ENCODE measurements at regions not wholly inside any gene's neighbourhood (a gene's known extent, or its start where the extent isn't known, plus 50 kb on each side); places are given as distances from the start of the nearest gene placed in this dataset.

DNA sequence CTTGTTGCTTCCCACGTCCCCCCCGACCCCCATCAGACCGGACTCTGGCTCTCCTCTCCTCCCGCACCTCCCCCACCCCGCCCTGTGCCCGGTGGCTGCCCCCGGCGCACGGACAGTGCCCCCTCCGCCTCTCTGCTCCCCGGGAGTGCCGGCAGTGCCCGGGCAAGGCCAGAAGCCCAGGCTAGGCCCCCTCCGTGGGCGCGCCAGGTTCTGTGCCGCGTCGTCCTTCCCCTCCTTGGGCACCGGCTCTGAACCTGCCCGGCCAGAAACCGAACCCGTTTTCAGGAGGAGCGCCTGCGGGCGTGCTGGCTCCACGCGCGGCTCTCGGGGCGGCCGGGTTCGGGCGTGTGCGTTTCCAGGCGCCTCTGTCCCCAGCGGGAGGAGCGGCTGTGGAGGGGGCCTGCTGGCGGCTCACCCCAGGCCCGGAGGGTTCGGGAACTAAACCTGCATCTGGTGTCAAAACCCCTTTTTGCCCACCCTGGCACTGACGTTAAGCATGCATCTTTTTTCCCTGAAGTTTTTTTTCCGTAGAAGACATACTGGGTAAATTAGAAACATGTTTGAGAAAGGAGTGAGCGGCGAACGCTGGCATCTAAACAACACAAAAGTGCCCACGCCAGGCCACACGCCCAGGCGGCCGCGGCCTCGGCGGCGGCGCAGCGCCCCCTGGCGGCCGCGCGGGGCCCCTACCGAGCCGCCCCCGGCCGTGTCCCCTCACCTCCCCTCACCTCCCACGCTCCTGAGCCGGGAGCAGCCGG is 123.9 kb upstream of the SLC1A4 start:
- WGBS, result under 1% methylated on average over 67 of the region's 67 CpGs
- Histone ChIP-seq H3K9ac (ENCODE audit: low read depth in 1 of 2, low read length in 2 of 2) (peak overlapping the region; percentile 52 to 71), H3K27me3 (ENCODE audit: control insufficient read depth in 4 of 4, insufficient read depth in 4 of 4, low read length in 3 of 4) (no peaks in the 10 kb centered on the region), H3K4me3 (ENCODE audit: low read depth in 1 of 3, low read length in 3 of 3) (peak overlapping the region; percentile 55 to 70 (median 67)), H3K9me3 (ENCODE audit: control insufficient read depth in 4 of 4, low read length in 3 of 4) (no peaks in the 10 kb centered on the region), H3K36me3 (ENCODE audit: control insufficient read depth in 4 of 4, insufficient read depth in 3 of 4, low read depth in 1 of 4, low read length in 3 of 4) (no peaks in the 10 kb centered on the region), H3K27ac (ENCODE audit: low read depth in 1 of 2, low read length in 2 of 2) (peak overlapping the region; percentile 35 to 80), H3K4me1 (ENCODE audit: control insufficient read depth in 4 of 4, insufficient read depth in 4 of 4, low read length in 3 of 4) (peaks cover 2 to 5% (median 3%) of the 10 kb centered on the region in 4 donors)
- peak; percentile 58 to 70 for TF ChIP-seq RAD21 (IDR thresholded peaks at IDR 0.05)
- no peak for TF ChIP-seq GABPA (IDR thresholded peaks at IDR 0.05 in 1 of 2, conservative IDR thresholded peaks at IDR 0.05 in 1 of 2)
- TF ChIP-seq, protein P1, sequence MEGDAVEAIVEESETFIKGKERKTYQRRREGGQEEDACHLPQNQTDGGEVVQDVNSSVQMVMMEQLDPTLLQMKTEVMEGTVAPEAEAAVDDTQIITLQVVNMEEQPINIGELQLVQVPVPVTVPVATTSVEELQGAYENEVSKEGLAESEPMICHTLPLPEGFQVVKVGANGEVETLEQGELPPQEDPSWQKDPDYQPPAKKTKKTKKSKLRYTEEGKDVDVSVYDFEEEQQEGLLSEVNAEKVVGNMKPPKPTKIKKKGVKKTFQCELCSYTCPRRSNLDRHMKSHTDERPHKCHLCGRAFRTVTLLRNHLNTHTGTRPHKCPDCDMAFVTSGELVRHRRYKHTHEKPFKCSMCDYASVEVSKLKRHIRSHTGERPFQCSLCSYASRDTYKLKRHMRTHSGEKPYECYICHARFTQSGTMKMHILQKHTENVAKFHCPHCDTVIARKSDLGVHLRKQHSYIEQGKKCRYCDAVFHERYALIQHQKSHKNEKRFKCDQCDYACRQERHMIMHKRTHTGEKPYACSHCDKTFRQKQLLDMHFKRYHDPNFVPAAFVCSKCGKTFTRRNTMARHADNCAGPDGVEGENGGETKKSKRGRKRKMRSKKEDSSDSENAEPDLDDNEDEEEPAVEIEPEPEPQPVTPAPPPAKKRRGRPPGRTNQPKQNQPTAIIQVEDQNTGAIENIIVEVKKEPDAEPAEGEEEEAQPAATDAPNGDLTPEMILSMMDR (IDR thresholded peaks at IDR 0.05; ENCODE audit: low read depth, low read length, missing input control), result peak; percentile 91
- DNase-seq (ENCODE audit: low spot score), result peak; percentile 63

DNA sequence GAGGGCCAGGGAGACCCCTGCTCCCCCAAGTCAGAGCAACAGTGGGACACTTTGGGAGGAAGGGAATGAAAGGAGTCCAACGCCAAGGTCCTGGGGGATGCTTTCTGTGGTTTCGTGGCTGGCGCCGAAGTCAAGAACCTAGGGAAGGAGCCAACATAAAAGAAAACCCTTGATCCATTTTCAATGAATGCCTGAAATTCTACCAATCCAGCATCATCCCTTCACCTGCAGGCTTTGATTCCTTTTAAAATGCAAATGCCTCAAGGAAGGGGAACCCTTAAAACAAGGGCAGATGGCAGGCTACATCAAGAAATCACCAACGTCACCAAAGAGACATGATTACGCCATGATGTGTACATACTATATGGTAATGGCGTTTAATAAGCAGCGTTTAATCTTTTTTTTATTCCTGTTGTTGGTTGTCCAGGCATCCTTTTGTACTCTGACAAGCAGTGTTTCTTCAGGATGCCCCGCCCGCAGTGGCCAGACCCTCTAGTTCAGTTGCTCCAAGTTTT is 123.3 kb upstream of the SLC1A4 start:
- no peak for DNase-seq (ENCODE audit: low spot score)
- WGBS, result 49% methylated on average over 10 of the region's 10 CpGs
- peaks cover 2 to 5% (median 3%) of the 10 kb centered on the region in 4 donors for H3K4me1 ChIP-seq (ENCODE audit: control insufficient read depth in 4 of 4, insufficient read depth in 4 of 4, low read length in 3 of 4)
- no peaks in the 10 kb centered on the region for H3K9me3 ChIP-seq (ENCODE audit: control insufficient read depth in 4 of 4, low read length in 3 of 4)
- no peaks in the 10 kb centered on the region for H3K36me3 ChIP-seq (ENCODE audit: control insufficient read depth in 4 of 4, insufficient read depth in 3 of 4, low read depth in 1 of 4, low read length in 3 of 4)
- TF ChIP-seq SP1 (IDR thresholded peaks at IDR 0.05) (no peak), FOXA1 (IDR thresholded peaks at IDR 0.05) (no peak), RAD21 (IDR thresholded peaks at IDR 0.05) (peak in 1 of 2 donors; percentile 36)
- no peak overlapping the region for H3K4me3 ChIP-seq (ENCODE audit: low read depth in 1 of 3, low read length in 3 of 3)
- no peak overlapping the region for H3K27ac ChIP-seq (ENCODE audit: low read depth in 1 of 2, low read length in 2 of 2)
- no peak overlapping the region for H3K9ac ChIP-seq (ENCODE audit: low read depth in 1 of 2, low read length in 2 of 2)
- H3K27me3 ChIP-seq (ENCODE audit: control insufficient read depth in 4 of 4, insufficient read depth in 4 of 4, low read length in 3 of 4), result no peaks in the 10 kb centered on the region

DNA sequence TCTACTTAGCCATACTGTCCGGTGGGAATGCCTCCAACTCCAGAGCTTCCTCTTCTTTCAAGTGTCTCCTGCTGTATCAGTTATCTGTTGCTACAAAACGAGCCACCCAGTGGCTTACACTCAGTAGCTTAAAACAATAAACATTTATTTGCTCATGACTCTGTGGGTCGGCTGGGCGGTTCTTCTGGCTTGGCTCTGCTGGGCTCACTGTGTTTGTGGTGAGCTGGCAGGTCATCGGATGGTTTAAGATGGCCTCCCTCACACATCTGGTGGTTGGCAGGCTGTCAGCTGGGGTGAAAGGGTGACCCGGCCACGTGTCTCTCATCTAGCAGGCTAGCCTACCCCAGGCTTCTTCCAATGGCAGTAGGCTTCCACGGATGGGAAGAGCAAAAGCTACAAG is 122.4 kb upstream of the SLC1A4 start:
- TF ChIP-seq, protein P2, sequence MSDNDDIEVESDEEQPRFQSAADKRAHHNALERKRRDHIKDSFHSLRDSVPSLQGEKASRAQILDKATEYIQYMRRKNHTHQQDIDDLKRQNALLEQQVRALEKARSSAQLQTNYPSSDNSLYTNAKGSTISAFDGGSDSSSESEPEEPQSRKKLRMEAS (IDR thresholded peaks at IDR 0.05), result no peak
- TF ChIP-seq YY1 (IDR thresholded peaks at IDR 0.05), result peak; percentile 32
- no peaks in the 10 kb centered on the region for H3K9me3 ChIP-seq (ENCODE audit: control insufficient read depth in 4 of 4, low read length in 3 of 4)
- 34% methylated on average over 8 of the region's 8 CpGs for WGBS
- H3K36me3 ChIP-seq (ENCODE audit: control insufficient read depth in 4 of 4, insufficient read depth in 3 of 4, low read depth in 1 of 4, low read length in 3 of 4), result no peaks in the 10 kb centered on the region
- DNase-seq (ENCODE audit: low spot score), result no peak
- H3K9ac ChIP-seq (ENCODE audit: low read depth in 1 of 2, low read length in 2 of 2), result no peak overlapping the region
- H3K4me1 ChIP-seq (ENCODE audit: control insufficient read depth in 4 of 4, insufficient read depth in 4 of 4, low read length in 3 of 4), result peaks cover 2 to 5% (median 3%) of the 10 kb centered on the region in 4 donors
- H3K4me3 ChIP-seq (ENCODE audit: low read depth in 1 of 3, low read length in 3 of 3), result no peak overlapping the region
- no peaks in the 10 kb centered on the region for H3K27me3 ChIP-seq (ENCODE audit: control insufficient read depth in 4 of 4, insufficient read depth in 4 of 4, low read length in 3 of 4)
- no peak overlapping the region for H3K27ac ChIP-seq (ENCODE audit: low read depth in 1 of 2, low read length in 2 of 2)

DNA sequence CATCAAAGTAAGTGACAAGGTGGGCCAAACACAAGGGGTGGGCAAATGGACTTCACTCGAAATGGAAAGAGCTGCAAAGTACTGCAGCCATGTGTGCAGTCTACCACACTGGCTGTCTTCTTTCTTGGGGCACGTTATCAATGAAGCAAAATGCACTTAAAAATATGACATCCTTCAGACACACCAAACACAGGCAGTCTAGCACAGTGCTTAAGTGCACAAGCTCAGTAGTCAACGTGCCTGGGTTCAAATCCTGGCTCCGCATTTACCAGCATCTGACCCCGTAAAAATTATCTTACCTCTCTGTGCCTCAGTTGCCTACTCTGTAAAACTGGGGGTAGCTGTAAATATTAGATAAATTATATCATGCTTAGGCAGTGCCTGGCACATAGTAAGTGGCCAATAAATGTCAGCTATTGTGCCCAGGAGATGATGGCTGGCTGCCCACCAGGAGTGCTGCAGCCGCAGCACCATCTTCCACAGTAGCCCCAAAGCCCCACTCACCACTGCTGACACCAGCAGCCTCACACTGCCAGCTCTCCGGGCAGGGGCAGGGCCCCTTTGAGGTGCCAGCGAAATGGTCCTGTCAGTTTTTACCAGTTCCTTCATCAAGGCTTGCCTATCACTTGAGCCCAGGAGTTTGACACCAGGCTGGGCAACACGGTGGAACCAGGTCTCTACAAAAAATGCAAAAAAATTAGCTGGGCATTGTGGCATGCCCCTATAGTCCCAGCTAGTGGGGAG is 121.8 kb upstream of the SLC1A4 start:
- Histone ChIP-seq H3K9ac (ENCODE audit: low read depth in 1 of 2, low read length in 2 of 2) (no peak overlapping the region), H3K36me3 (ENCODE audit: control insufficient read depth in 4 of 4, insufficient read depth in 3 of 4, low read depth in 1 of 4, low read length in 3 of 4) (no peaks in the 10 kb centered on the region), H3K27ac (ENCODE audit: low read depth in 1 of 2, low read length in 2 of 2) (no peak overlapping the region), H3K27me3 (ENCODE audit: control insufficient read depth in 4 of 4, insufficient read depth in 4 of 4, low read length in 3 of 4) (no peaks in the 10 kb centered on the region), H3K9me3 (ENCODE audit: control insufficient read depth in 4 of 4, low read length in 3 of 4) (no peaks in the 10 kb centered on the region), H3K4me3 (ENCODE audit: low read depth in 1 of 3, low read length in 3 of 3) (no peak overlapping the region), H3K4me1 (ENCODE audit: control insufficient read depth in 4 of 4, insufficient read depth in 4 of 4, low read length in 3 of 4) (peaks cover 2 to 5% (median 3%) of the 10 kb centered on the region in 4 donors)
- 89% methylated on average over 9 of the region's 9 CpGs for WGBS
- no peak for DNase-seq (ENCODE audit: low spot score)
- TF ChIP-seq YY1 (IDR thresholded peaks at IDR 0.05) (no peak), FOXA1 (IDR thresholded peaks at IDR 0.05) (no peak), RAD21 (IDR thresholded peaks at IDR 0.05) (no peak), GABPA (IDR thresholded peaks at IDR 0.05 in 1 of 2, conservative IDR thresholded peaks at IDR 0.05 in 1 of 2) (no peak), SP1 (IDR thresholded peaks at IDR 0.05) (no peak)
- TF ChIP-seq, protein P1 (IDR thresholded peaks at IDR 0.05; ENCODE audit: low read depth, low read length, missing input control), result no peak
- TF ChIP-seq, protein P3, sequence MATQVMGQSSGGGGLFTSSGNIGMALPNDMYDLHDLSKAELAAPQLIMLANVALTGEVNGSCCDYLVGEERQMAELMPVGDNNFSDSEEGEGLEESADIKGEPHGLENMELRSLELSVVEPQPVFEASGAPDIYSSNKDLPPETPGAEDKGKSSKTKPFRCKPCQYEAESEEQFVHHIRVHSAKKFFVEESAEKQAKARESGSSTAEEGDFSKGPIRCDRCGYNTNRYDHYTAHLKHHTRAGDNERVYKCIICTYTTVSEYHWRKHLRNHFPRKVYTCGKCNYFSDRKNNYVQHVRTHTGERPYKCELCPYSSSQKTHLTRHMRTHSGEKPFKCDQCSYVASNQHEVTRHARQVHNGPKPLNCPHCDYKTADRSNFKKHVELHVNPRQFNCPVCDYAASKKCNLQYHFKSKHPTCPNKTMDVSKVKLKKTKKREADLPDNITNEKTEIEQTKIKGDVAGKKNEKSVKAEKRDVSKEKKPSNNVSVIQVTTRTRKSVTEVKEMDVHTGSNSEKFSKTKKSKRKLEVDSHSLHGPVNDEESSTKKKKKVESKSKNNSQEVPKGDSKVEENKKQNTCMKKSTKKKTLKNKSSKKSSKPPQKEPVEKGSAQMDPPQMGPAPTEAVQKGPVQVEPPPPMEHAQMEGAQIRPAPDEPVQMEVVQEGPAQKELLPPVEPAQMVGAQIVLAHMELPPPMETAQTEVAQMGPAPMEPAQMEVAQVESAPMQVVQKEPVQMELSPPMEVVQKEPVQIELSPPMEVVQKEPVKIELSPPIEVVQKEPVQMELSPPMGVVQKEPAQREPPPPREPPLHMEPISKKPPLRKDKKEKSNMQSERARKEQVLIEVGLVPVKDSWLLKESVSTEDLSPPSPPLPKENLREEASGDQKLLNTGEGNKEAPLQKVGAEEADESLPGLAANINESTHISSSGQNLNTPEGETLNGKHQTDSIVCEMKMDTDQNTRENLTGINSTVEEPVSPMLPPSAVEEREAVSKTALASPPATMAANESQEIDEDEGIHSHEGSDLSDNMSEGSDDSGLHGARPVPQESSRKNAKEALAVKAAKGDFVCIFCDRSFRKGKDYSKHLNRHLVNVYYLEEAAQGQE (IDR thresholded peaks at IDR 0.05), result no peak
- TF ChIP-seq, protein P2 (IDR thresholded peaks at IDR 0.05), result no peak
- TF ChIP-seq, protein P4, sequence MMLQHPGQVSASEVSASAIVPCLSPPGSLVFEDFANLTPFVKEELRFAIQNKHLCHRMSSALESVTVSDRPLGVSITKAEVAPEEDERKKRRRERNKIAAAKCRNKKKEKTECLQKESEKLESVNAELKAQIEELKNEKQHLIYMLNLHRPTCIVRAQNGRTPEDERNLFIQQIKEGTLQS (IDR thresholded peaks at IDR 0.05), result no peak

Measured in liver (tissue), 8 donors.